OCI-LY1 (cell line): ENCODE measurements at regions not wholly inside any gene's neighbourhood (a gene's known extent, or its start where the extent isn't known, plus 50 kb on each side); places are given as distances from the start of the nearest gene placed in this dataset.

Source experiments
- H2AFZ ChIP-seq: fragments of 200-600 bp; sonication (generic), shearing (Covaris generic); 2 replicates; pipeline ENCODE4 v1.6.0; 2014; ENCODE audit warnings: antibody characterized with exemption, mild to moderate bottlenecking, low read length
- H3F3A ChIP-seq: fragments of 200-600 bp; sonication (generic), shearing (Covaris generic); 2 replicates; pipeline ENCODE4 v1.6.0; 2014; ENCODE audit warnings: mild to moderate bottlenecking, antibody characterized with exemption, low read length, moderate library complexity; ENCODE audit not compliant: insufficient read depth
- H3K27ac ChIP-seq: fragments of 200-600 bp; sonication (generic); 2 replicates; pipeline ENCODE4 v1.5.1; 2014; ENCODE audit warnings: low read length, mixed run types, mild to moderate bottlenecking, low read depth; ENCODE audit not compliant: poor library complexity, severe bottlenecking
- H3K27me3 ChIP-seq: fragments of 200-600 bp; sonication (generic); 2 replicates; pipeline ENCODE4 v1.6.0; 2014; ENCODE audit warnings: antibody characterized with exemption, mild to moderate bottlenecking, low read length, moderate library complexity; ENCODE audit not compliant: insufficient read depth
- H3K36me3 ChIP-seq: fragments of 200-600 bp; sonication (generic); 2 replicates; pipeline ENCODE4 v1.6.1; 2014; ENCODE audit warnings: mild to moderate bottlenecking, antibody characterized with exemption, low read length, moderate library complexity, mixed read lengths; ENCODE audit not compliant: insufficient read depth
- H3K4me1 ChIP-seq: fragments of 200-600 bp; sonication (generic); 2 replicates; pipeline ENCODE4 v1.5.1; 2014; ENCODE audit warnings: mild to moderate bottlenecking, low read length, moderate library complexity; ENCODE audit not compliant: insufficient read depth, severe bottlenecking
- H3K4me2 ChIP-seq: fragments of 200-600 bp; sonication (generic), shearing (Covaris generic); 2 replicates; pipeline ENCODE4 v1.6.1; 2014; ENCODE audit warnings: low read length
- H3K4me3 ChIP-seq: fragments of 200-600 bp; sonication (generic); 2 replicates; pipeline ENCODE4 v1.5.1; 2014; ENCODE audit warnings: low read length, low read depth, mild to moderate bottlenecking, mixed read lengths; ENCODE audit not compliant: poor library complexity, severe bottlenecking
- H3K79me2 ChIP-seq: fragments of 200-600 bp; shearing (Covaris generic); 2 replicates; pipeline ENCODE4 v1.6.1; 2016; ENCODE audit warnings: mixed run types, low read length, mixed read lengths; ENCODE audit not compliant: insufficient read depth
- H3K9ac ChIP-seq: fragments of 200-600 bp; sonication (generic), shearing (Covaris generic); 2 replicates; pipeline ENCODE4 v1.6.1; 2014; ENCODE audit warnings: mild to moderate bottlenecking, low read length, mixed read lengths
- H3K9me2 ChIP-seq: fragments of 200-600 bp; sonication (generic), shearing (Covaris generic); 2 replicates; pipeline ENCODE4 v1.6.1; 2014; ENCODE audit warnings: low read depth, mild to moderate bottlenecking, low read length, mixed read lengths
- H3K9me3 ChIP-seq: fragments of 200-600 bp; shearing (Covaris generic); 2 replicates; pipeline ENCODE4 v1.6.1; 2014; ENCODE audit warnings: low read length, mixed read lengths
- H4K20me1 ChIP-seq: fragments of 200-600 bp; sonication (generic), shearing (Covaris generic); 2 replicates; pipeline ENCODE4 v1.6.0; 2016; ENCODE audit warnings: mild to moderate bottlenecking, low read length; ENCODE audit not compliant: insufficient read depth
- EZH2 ChIP-seq: fragments of 200-600 bp; sonication (generic), shearing (Covaris generic); IDR thresholded peaks from 2 replicates; pipeline ENCODE4 v1.8.0; 2017; ENCODE audit warnings: borderline replicate concordance, mixed run types, mild to moderate bottlenecking, antibody characterized with exemption, low read length, moderate library complexity, mixed read lengths
- TF ChIP-seq, protein P1 (sequence below): fragments of 200-600 bp; sonication (generic), shearing (Covaris generic); IDR thresholded peaks from 2 replicates; pipeline ENCODE4 v1.5.1; 2017; ENCODE audit warnings: mild to moderate bottlenecking, antibody characterized with exemption, low read length, moderate library complexity, mixed read lengths

DNA sequence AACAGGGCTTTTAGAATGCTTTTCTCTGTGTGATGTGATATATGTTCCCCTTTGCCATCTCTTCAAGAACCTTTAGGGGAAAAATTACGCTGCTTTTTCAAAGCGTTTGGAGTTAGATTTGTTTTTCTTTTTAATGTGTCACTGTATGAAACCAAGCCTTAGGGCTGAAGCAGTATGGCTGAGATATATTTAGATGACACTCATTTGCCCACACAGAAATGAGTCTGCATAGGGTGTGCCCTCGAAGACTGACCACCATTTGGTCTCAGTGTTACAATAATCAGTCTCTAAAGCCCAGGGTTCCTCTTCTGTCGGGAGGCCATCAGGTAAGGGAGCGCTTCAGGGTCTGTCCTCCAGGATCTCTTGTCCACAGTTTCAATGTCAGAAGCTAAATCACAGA lies 213.0 kb upstream of the NCAM1 start:
- H3K27me3 ChIP-seq: 0 out of 2 replicates have a peak, but pooled peaks cover 7% of the 10 kb centered on the region
- H3K9me2 ChIP-seq: no peaks in the 10 kb centered on the region
- H3K9me3 ChIP-seq: no peaks in the 10 kb centered on the region
- H3K4me1 ChIP-seq: no peaks in the 10 kb centered on the region
- TF ChIP-seq EZH2: no peak
- TF ChIP-seq, protein P1, sequence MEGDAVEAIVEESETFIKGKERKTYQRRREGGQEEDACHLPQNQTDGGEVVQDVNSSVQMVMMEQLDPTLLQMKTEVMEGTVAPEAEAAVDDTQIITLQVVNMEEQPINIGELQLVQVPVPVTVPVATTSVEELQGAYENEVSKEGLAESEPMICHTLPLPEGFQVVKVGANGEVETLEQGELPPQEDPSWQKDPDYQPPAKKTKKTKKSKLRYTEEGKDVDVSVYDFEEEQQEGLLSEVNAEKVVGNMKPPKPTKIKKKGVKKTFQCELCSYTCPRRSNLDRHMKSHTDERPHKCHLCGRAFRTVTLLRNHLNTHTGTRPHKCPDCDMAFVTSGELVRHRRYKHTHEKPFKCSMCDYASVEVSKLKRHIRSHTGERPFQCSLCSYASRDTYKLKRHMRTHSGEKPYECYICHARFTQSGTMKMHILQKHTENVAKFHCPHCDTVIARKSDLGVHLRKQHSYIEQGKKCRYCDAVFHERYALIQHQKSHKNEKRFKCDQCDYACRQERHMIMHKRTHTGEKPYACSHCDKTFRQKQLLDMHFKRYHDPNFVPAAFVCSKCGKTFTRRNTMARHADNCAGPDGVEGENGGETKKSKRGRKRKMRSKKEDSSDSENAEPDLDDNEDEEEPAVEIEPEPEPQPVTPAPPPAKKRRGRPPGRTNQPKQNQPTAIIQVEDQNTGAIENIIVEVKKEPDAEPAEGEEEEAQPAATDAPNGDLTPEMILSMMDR: no peak
- H3K9ac ChIP-seq: no peak overlapping the region
- no peak overlapping the region for H3K4me2 ChIP-seq
- no peak overlapping the region for H3K4me3 ChIP-seq
- H4K20me1 ChIP-seq: no peaks in the 10 kb centered on the region
- H3K36me3 ChIP-seq: no peaks in the 10 kb centered on the region
- no peak overlapping the region for H2AFZ ChIP-seq
- H3F3A ChIP-seq: no peaks in the 10 kb centered on the region
- H3K79me2 ChIP-seq: no peaks in the 10 kb centered on the region
- H3K27ac ChIP-seq: no peak overlapping the region

DNA sequence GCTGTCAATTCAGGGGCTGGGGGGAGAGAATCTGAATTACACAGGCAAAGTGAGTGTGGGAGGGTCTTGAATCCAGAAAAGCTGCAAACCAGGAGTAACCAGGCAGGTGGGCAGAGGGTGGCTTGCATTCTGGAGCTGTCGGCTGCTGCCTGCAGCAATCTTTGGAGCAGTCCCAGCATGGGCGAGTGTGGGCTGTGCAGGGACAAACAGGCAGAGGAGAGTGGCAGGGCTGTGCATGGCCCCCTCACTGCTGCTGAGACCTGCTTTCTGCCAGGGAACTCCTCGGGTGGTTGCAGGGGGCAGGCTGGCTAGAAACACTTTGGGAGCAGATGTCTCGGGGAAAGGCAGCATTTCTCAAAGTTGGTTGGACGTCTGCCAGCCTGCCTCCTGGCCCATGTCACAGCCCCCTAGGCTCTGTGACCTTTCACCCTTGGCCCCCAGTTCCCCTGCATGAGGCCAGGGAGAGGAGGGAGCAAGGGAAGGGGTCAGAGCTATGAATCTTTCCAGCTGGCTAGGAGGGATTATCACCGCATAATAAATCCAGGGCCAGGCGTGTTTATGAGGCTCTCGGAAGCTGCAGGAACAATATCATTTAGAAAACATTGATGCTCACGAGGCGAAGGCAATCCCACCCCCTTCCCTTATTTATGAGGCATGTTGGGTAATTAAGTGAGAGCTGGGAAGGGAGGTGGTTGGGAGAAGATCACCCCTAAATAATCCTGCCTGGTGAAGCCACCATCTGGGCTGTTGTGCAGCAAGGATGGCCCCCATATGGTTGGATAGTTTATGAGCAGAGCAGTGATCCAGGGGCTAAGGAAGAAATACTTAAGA lies 212.3 kb upstream of the NCAM1 start:
- H3K4me2 ChIP-seq: no peak overlapping the region
- H3F3A ChIP-seq: no peaks in the 10 kb centered on the region
- no peaks in the 10 kb centered on the region for H3K9me3 ChIP-seq
- H3K27me3 ChIP-seq: 0 out of 2 replicates have a peak, but pooled peaks cover 7% of the 10 kb centered on the region
- no peak overlapping the region for H3K27ac ChIP-seq
- no peak overlapping the region for H3K4me3 ChIP-seq
- H3K4me1 ChIP-seq: no peaks in the 10 kb centered on the region
- no peak overlapping the region for H2AFZ ChIP-seq
- no peaks in the 10 kb centered on the region for H3K9me2 ChIP-seq
- no peaks in the 10 kb centered on the region for H4K20me1 ChIP-seq
- H3K36me3 ChIP-seq: no peaks in the 10 kb centered on the region
- H3K79me2 ChIP-seq: no peaks in the 10 kb centered on the region
- no peak overlapping the region for H3K9ac ChIP-seq
- TF ChIP-seq, protein P1: no peak
- TF ChIP-seq EZH2: no peak

DNA sequence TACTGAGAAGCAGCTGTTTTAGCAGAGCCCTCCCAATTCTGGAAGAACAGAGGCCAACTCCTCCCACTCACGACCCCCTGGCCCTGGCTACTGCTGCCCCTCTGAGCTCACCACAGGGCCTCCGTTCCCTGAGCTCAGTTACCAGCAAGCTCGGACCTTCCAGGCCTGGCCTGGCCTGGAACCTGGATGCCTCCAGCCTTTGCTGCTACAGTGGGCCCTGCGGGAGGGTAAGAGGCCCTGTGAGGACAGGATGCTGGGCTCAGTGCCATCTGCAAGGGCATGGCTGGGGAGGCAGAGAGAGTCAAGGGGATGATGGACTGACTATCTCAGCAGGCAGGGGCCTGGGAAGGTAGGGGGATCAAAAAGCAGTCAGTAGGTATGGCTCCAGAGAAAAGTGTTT lies 209.9 kb upstream of the NCAM1 start:
- no peak overlapping the region for H3K27ac ChIP-seq
- no peak for TF ChIP-seq EZH2
- TF ChIP-seq, protein P1: no peak
- H3K9me3 ChIP-seq: no peaks in the 10 kb centered on the region
- no peaks in the 10 kb centered on the region for H3K36me3 ChIP-seq
- H3F3A ChIP-seq: no peaks in the 10 kb centered on the region
- 0 out of 2 replicates have a peak, but pooled peaks cover 7% of the 10 kb centered on the region for H3K27me3 ChIP-seq
- H3K4me2 ChIP-seq: no peak overlapping the region
- no peaks in the 10 kb centered on the region for H3K79me2 ChIP-seq
- no peaks in the 10 kb centered on the region for H3K9me2 ChIP-seq
- H4K20me1 ChIP-seq: no peaks in the 10 kb centered on the region
- no peaks in the 10 kb centered on the region for H3K4me1 ChIP-seq
- no peak overlapping the region for H2AFZ ChIP-seq
- no peak overlapping the region for H3K9ac ChIP-seq
- no peak overlapping the region for H3K4me3 ChIP-seq
